GM12874 (cell line): ENCODE measurements at regions not wholly inside any gene's neighbourhood (a gene's known extent, or its start where the extent isn't known, plus 50 kb on each side); places are given as distances from the start of the nearest gene placed in this dataset.

Source experiments
- TF ChIP-seq, protein P1 (sequence below): IDR thresholded peaks from 2 replicates; pipeline ENCODE4 v1.5.1; 2011; ENCODE audit warnings: low read depth, mild to moderate bottlenecking, control low read depth, low read length, moderate library complexity; ENCODE audit not compliant: insufficient read depth

DNA sequence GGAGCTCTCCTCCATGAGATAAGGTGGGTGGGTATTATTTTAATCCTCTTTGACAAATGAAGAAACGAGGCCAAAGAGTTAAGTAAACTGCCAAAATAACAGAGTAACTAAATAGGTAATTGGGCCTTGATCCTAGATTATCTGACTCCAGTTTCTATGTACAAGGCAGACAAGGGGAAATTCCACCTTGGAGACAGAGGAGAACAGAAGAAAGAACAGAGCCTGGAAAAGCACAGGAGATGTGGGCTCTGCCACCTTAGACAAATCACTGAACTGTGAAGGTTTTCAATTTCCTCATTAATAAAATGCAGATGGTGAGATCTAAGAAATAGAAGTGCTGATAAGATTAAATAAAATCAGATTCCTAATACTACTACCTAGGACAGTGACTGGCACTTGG, 310.2 kb upstream of the TLE3 start:
- TF ChIP-seq, protein P1, sequence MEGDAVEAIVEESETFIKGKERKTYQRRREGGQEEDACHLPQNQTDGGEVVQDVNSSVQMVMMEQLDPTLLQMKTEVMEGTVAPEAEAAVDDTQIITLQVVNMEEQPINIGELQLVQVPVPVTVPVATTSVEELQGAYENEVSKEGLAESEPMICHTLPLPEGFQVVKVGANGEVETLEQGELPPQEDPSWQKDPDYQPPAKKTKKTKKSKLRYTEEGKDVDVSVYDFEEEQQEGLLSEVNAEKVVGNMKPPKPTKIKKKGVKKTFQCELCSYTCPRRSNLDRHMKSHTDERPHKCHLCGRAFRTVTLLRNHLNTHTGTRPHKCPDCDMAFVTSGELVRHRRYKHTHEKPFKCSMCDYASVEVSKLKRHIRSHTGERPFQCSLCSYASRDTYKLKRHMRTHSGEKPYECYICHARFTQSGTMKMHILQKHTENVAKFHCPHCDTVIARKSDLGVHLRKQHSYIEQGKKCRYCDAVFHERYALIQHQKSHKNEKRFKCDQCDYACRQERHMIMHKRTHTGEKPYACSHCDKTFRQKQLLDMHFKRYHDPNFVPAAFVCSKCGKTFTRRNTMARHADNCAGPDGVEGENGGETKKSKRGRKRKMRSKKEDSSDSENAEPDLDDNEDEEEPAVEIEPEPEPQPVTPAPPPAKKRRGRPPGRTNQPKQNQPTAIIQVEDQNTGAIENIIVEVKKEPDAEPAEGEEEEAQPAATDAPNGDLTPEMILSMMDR: no peak

DNA sequence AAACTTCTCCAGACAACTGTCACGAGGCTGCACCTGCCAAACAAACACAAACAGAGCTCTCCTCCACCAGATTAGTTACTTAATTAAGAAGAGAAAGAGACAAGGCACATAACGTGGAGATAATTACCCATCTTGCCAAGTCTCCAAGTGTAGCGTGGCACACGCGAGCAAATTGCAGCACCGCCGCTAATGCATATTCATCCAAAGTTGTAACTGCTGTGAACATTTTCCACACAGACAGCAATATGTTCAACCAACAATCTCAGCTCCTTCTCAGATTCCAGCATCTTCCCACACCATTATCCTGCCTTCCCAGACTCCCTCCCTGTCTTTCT, 309.6 kb upstream of the TLE3 start:
- TF ChIP-seq, protein P1: no peak

DNA sequence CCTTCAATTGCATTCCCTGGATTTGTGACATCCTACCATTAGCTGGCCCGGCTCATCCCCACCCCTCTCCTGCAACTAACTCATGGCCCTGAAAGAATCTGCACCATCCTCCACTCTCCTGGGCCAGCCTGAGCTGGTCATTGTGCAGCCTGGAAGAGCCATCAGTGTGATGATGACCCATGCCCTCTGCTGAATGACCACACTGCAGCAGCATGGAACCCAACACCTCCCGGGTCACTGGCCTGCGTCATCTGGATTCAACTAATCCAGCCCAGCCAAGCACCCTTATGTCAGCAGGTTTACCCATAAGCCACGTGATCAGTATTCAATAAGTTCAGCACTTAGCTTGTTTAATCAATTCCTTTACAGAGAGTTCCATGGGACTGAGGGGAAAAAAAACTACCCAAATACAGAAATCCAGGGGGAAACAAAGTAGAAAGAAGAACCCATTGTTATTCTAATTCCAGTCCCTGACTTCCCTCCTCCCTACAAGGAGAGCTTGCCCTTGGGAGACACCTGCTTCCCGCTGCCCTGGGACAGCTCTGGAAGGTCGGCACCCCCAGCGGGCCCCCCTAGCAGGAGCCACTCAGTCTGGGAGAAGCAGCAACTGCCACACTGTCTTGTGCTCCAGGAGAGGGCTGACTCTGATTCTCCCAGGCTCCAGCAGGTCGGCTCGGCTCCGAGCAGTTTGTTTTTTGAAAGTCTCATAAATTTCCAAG, 309.1 kb upstream of the TLE3 start:
- TF ChIP-seq, protein P1: no peak

DNA sequence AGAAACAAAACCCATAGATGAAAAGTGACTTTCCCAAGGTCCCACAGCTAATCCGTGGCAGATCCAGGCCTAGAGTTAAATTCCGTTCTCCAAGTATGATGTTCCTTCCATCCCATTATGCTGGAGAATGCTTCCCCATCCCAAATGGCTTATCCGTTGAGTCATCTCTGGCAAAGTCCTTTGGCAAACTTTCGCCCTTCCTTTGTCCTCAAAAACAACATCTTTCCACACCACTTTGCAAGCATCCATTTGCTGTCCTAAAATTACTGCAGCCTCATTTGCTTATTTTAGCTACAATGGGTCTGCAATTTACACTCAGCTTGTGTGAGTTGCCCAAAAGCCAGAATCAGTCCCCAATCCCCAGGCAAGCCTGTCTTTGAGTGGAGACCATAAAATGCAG, 304.0 kb upstream of the TLE3 start:
- TF ChIP-seq, protein P1: no peak

DNA sequence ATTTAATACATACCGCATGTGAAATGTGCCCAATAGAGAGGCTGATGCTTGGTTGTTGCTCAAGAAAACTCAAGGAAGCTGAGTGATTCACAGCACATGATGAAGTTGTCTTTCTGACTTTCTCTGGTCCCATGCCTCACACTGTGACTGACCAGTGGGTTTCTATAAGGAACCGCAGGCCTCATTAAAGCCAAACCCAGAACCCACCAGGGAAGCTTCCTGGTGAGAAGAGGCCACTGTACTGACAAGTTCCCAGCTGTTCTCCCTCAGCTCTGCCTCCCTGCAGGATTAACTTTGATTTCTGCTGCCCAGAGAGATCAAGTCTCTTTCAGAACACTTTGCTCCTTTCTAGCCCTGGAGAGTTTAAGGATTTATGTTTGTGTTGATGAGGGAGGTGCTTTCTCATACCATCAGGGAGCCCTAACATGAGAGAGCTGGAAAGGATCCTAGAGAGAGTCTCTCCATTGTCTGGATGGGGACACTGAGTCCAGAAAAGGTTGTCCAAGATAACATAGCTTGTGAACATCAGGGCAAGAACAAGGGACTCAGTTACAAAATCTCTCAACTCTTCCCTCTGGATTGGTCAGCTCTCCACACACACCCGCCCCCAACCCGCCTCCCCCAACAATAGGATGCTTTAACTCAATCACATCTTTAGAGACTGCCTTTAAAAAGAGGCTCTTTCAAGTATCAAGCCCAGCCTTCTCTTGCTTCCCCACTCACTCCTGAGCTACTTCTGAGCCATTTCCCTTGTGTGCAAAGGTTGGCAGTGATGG, 303.2 kb upstream of the TLE3 start:
- TF ChIP-seq, protein P1: no peak

DNA sequence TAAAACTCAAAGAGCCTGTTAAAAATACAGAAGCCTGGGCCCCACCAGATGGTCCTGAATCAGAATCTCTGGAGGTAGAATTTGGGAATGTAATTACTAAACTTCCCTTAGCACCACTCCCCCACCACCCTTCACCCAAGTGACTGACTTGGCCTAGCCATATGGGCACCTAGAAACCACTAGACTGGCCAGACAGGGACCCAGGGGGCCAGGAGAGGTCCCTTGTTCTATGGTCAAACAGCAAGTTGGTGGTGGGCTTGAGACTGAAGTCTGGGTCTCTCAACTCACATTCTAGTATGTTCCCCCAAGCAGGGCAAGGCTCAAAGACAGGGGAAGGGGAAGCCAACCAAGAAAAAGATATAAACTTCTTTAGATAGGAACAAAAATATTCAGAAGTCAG, 301.5 kb upstream of the TLE3 start:
- TF ChIP-seq, protein P1: no peak

DNA sequence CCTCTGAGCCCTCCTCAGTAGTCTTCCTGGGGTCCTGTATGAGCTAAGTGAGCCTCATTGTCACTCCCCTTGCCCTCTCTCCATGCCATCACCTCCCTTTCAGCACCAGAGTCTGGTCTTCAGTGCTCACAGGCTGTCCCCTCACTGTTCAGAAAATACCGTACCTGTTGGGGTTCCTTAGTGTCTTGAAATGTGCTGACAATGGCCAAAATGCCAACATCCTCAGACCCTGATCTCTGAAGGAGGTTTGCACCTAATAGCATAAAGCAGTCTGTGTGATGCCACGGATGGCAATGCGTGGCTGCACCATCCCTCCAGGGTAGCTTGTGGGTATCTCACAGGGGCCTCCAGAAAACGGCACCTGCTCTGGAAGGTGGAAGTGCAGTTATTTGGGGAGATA, 301.0 kb upstream of the TLE3 start:
- TF ChIP-seq, protein P1: no peak
